T-helper 2 cell treated with Interferon-gamma antibody and Interleukin-4, amounts not matched to agents 100 ng/mL and 5 ng/mL, for 36 hours (primary cell): ENCODE measurements at regions not wholly inside any gene's neighbourhood (a gene's known extent, or its start where the extent isn't known, plus 50 kb on each side); places are given as distances from the start of the nearest gene placed in this dataset.

ENCODE experiments used
- intact Hi-C: fragments of 100-400 bp; cut with micrococcal nuclease; formaldehyde crosslinking; loops from one replicate; pipeline ENCODE4 v1.15.1; 2023

GRCh38 chr10:108452533-108452932 lies 1288.0 kb upstream of the SORCS1 start:
- intact Hi-C loops, result no loop called here

GRCh38 chr10:108450280-108450679 lies 1285.8 kb upstream of the SORCS1 start:
- intact Hi-C loops, result no loop called here

GRCh38 chr10:108445746-108446145 lies 1281.2 kb upstream of the SORCS1 start:
- intact Hi-C loops, result no loop called here

GRCh38 chr10:108443636-108444035 lies 1279.1 kb upstream of the SORCS1 start:
- intact Hi-C loops, result no loop called here

GRCh38 chr10:108439397-108439796 lies 1274.9 kb upstream of the SORCS1 start:
- intact Hi-C loops, result no loop called here

- intact Hi-C loops, result no loop called here
Measured at GRCh38 chr10:108436096-108436495, 1271.6 kb upstream of the SORCS1 start.

- intact Hi-C loops, result no loop called here
Measured at GRCh38 chr10:108434559-108435252, 1270.2 kb upstream of the SORCS1 start.

GRCh38 chr10:108427146-108427545 lies 1262.6 kb upstream of the SORCS1 start:
- intact Hi-C loops, result no loop called here

GRCh38 chr10:108425283-108425964 lies 1260.9 kb upstream of the SORCS1 start:
- intact Hi-C loops, result no loop called here

- intact Hi-C loops, result no loop called here
Measured at GRCh38 chr10:108424656-108425055, 1260.2 kb upstream of the SORCS1 start.

- intact Hi-C loops, result no loop called here
Measured at GRCh38 chr10:108422286-108422685, 1257.8 kb upstream of the SORCS1 start.

GRCh38 chr10:108421266-108421665 lies 1256.8 kb upstream of the SORCS1 start:
- intact Hi-C loops, result no loop called here

- intact Hi-C loops, result no loop called here
Measured at GRCh38 chr10:108413954-108414353, 1249.4 kb upstream of the SORCS1 start.

GRCh38 chr10:108412323-108412722 lies 1247.8 kb upstream of the SORCS1 start:
- intact Hi-C loops, result no loop called here

GRCh38 chr10:108411894-108412293 lies 1247.4 kb upstream of the SORCS1 start:
- intact Hi-C loops, result no loop called here

GRCh38 chr10:108411206-108411605 lies 1246.7 kb upstream of the SORCS1 start:
- intact Hi-C loops, result no loop called here

- intact Hi-C loops, result no loop called here
Measured at GRCh38 chr10:108410236-108410635, 1245.7 kb upstream of the SORCS1 start.

GRCh38 chr10:108409306-108409705 lies 1244.8 kb upstream of the SORCS1 start:
- intact Hi-C loops, result no loop called here

- intact Hi-C loops, result no loop called here
Measured at GRCh38 chr10:108404155-108404554, 1239.6 kb upstream of the SORCS1 start.

GRCh38 chr10:108399465-108399864 lies 1235.0 kb upstream of the SORCS1 start:
- intact Hi-C loops, result no loop called here

- intact Hi-C loops, result no loop called here
Measured at GRCh38 chr10:108393089-108393488, 1228.6 kb upstream of the SORCS1 start.

GRCh38 chr10:108392286-108392685 lies 1227.8 kb upstream of the SORCS1 start:
- intact Hi-C loops, result no loop called here

GRCh38 chr10:108388706-108389105 lies 1224.2 kb upstream of the SORCS1 start:
- intact Hi-C loops, result no loop called here
